Embryonic facial prominence (tissue), 1 donor: ENCODE measurements at regions not wholly inside any gene's neighbourhood (a gene's known extent, or its start where the extent isn't known, plus 50 kb on each side); places are given as distances from the start of the nearest gene placed in this dataset.

Experiments
- DNase-seq: peaks from one replicate; pipeline ENCODE4 v3.0.0-alpha.2; 2016; ENCODE audit errors: extremely low spot score

GRCh38 chr7:25978466-25978865 is 173.5 kb upstream of the NFE2L3 start:
- no peak for DNase-seq

- DNase-seq, result no peak
Observed at GRCh38 chr7:25979605-25980004, 172.4 kb upstream of the NFE2L3 start.

DNA sequence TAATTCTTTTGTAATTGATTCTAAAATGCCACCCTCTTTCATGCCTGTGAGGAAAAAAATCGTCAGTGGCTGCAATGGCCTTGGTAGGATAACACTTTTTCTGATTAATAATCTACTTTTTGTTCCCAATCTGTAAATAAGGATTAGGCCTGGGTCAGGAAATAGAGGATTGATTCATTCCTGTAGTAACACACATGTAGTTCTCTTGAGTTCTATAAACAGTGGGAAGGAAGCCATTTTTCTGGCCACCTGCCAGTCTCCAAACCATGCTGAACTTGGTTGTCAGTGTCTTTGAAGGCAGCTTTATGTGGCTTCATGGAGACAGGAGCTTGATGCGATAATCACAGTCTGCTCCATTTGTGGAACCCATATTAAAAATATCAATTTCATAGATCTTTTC is 169.3 kb upstream of the NFE2L3 start:
- no peak for DNase-seq

DNA sequence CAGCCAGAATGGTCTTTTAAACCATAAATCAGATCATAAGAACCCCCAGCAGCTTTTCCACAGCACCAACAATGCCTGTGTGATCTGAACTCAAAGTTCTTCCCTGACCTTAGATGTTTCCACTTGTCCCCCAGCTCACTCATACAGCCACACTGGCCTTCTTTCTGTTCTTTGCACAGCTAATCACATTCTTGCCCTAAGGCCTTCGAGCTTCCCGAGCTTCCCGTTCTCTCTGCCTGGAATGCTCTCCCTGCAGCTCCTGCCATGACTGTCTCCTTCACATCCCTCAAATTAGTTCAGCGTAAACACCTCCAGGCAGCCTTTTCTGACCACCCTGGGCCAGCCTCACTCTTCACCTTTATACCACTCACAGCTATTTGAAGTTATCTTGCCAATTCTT is 166.8 kb upstream of the NFE2L3 start:
- no peak for DNase-seq

DNA sequence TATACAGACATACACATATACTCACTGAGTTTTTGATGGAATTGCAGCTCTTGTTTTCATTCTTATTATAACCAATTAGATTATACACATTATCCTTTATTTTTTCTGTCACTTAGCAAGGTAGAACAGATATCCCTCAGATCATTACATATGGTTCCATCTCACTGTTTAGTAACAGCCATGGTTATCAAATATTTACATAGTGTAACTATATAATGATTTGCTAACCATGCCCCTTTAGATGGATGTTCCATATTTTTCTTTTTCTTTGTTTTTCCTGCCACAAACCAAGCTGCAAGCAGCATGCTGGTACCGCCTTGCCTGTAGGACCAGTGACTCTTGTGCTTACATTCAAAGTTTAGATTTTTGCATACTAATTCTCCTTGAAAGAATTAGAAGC is 163.4 kb upstream of the NFE2L3 start:
- DNase-seq, result no peak

DNA sequence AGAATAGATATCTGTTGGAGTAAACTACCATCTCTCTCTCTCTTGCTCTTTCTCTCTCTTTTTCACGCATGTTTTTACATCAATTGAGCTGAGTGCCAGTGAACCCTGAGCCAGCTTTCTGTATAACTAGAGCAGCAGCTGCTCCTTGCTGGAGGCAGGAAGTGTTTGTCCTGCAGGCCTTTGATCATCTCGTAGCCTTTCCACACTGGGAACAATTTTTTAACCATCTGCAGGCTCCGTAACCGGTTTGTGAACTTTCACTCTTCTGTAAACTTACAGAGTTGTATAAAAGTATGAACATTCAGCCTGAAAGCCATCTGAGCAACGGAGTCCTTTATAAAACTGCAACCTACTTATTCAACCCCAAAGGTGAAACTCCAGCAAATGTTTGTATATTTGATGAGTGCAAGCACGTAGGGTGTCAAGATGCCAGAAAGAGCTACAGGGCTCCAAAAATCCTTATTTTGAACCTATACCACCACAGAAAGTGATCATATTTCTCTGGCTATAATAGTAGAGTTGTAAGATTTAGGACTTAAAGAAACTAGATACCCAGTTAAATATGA is 162.8 kb upstream of the NFE2L3 start:
- no peak for DNase-seq

DNA sequence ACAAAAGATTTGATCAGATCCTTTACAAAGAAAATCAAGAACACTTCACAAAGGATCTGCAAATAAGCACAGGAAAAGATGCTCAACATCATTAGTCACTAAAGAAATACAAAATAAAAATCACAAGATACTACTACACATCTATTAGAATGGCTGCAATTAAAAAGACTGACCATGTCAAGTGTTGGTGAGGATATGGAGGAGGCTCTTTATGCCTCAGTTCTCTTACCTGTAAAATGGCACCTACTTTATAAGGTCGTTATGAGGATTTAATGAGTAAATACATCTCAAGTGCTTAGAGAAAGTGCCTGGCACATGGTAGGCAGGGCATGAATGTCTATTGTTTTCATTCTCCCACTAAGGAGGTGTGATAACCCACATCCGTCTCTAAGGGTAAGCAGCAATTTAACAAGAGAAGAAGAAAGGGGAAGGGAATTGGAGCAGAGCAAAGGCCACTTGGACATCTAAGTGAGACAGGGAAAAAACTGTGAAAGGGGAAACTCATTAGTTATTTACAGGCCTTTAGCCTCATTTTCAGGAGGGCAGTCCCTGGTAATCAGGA is 157.5 kb upstream of the NFE2L3 start:
- no peak for DNase-seq

DNA sequence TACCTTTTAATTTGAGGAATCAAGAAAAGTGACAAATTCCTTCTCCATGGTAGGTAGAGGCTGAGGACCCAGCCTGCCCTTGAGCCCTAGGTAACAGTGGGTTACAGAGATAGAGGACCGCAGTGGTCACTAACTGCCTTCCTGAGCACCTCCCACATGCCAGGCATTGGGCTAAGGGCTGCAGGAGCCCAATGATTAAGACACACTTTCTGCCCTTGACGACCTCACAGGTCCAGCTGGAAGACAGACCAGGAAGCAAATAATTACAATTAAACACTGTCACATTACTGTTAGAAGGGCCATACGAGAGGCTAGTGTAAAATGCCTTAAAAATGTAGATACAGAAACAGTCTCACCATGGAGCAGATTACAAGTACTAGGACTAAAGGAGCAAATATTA is 156.8 kb upstream of the NFE2L3 start:
- DNase-seq, result no peak

DNA sequence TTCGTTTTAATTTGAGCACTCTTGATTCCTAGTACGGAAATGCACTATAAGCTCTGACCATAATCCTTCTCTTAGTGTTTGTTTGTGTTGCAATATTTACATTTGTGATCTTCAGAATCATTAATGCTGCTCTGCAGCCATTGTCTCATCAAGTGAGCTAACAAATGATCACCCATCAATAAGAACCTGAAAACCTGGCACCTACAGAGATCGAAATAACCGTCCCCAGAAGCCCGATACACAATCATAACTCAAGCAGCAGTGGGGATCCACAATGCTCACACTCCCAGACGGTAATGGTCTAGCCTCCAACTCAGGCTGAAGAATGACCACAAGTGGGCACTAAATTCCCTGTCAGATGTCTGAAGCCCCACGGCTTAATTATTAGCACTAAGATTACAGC is 156.0 kb upstream of the NFE2L3 start:
- DNase-seq, result no peak

DNA sequence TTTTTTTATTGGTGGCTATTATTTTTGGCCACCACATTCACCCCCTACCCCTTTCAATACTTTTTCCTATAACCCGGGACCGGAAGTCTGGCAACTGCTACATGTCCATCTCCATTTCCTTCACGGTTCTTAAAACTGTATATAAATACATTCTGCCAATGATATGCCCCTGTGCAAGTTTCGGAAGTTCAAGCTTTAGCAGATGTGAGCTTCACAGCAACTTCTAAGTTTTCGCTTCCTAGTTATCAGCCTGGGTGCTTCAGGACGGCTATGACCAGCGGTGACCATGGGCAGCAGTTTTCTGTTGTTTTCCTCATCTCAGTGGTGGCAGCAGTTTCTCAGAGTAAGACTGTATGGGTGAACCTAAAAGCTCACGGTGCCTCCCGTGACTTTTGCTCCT is 153.5 kb upstream of the NFE2L3 start:
- DNase-seq, result no peak

DNA sequence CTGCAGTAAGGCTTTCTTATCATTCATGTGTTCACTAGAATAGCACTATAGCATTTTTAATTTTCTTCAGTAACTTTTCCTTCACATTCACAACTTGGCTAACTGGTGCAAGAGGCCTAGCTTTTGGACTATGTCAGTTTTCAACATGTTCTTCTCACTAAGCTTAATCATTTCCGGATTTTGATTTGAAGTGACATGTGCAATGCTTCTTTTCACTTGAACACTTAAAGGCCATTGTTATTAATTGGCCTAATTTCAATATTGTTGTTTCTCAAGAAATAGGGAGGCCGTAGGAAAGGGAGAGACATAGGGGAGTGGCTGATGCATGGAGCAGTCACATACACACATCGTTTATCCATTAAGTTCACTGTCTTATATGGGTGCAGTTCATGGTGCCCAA is 151.2 kb upstream of the NFE2L3 start:
- DNase-seq, result no peak

DNA sequence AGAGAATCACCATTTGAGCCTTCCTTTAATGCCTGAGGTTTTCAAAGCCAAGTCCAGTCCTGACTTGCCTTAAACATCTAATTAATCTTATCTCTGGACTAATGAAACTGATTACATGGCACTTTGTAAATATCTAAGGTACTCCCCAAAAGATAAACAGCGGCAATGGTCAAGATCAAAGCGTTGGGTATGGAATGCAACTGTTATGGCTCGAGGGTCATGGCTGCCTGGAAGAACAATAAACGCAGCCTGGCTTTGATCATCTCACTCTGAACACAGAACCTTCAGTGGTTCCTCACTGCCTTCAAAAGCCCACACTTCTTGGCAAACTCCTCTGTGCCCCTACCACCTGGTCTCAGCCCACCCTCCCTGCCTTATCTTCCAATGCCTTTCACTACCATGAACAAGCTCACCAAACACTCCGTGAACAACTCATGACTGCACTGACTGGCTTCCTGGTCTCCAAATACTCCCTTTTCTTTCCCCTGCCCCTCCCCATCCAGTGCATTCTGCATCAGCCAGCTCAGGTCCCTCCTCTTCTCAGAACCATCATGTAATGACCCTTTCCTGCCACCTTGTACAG is 150.2 kb upstream of the NFE2L3 start:
- DNase-seq, result no peak

GRCh38 chr7:26005683-26006410 is 146.2 kb upstream of the NFE2L3 start:
- DNase-seq, result no peak

- no peak for DNase-seq
Observed at GRCh38 chr7:26006426-26006825, 145.6 kb upstream of the NFE2L3 start.

GRCh38 chr7:26007510-26007909 is 144.5 kb upstream of the NFE2L3 start:
- DNase-seq, result no peak

DNA sequence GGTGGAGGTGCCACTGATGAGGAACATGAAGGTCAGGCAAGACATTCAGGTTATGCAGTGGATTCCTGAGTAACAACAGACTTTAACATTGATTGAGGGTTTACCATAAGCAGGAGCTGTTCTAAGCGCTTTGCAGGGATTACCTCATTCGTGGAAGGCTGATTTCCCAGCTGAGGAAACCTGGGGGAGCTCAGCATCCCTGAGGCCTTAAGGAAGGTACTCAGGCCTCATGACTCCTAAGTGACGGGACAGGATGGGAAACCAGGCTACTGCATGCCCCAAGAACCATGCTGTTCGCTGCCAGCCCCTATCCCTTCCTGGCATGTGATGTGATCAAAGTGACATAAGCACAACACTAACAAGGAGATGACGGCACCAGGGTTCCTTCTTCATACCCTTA is 143.6 kb upstream of the NFE2L3 start:
- no peak for DNase-seq

- no peak for DNase-seq
Observed at GRCh38 chr7:26011039-26011696, 140.8 kb upstream of the NFE2L3 start.

DNA sequence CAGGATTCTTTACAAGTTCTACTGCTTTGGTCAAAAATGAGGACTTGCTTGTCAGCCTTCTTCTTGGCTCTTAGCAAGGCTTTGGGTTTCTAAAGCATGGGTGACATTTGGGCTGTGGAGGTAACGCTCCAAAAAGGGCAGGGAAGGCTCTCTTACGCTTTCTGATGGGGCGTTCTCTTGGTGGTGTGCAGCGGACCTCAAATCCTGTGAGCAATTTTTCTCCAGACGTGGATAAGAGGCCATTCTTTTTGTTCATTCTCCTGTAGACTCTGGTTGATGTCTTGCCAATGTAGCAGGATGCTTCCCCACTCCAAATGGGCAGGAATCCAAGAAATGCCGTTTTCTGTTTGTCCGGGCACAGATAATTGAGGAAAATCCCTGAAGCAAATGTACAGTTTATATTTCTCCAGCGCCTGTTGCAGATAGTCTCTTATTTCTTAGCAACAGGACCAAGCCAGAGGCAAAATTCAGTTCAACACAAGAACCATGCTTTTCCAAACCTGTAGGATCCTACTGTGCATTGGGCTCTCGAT is 138.4 kb upstream of the NFE2L3 start:
- no peak for DNase-seq

DNA sequence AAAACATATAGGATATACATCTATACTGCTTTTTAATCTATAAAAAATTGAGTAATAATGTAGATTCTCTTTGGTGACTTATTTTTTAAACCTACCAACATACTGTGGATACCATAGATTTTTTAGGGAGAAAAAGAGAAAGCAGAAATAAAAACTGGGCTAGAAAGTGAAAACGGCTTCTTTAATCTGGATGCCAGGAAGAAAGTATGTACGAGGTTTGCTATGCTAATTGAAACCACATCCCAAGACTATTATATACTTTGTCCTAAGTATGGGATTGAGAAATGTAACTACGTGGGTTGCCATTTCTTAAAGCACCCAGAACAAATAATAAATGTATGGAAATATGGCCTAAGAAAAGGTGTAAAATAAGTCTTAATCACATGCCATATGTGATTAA is 129.0 kb upstream of the NFE2L3 start:
- DNase-seq, result peak; percentile 58

DNA sequence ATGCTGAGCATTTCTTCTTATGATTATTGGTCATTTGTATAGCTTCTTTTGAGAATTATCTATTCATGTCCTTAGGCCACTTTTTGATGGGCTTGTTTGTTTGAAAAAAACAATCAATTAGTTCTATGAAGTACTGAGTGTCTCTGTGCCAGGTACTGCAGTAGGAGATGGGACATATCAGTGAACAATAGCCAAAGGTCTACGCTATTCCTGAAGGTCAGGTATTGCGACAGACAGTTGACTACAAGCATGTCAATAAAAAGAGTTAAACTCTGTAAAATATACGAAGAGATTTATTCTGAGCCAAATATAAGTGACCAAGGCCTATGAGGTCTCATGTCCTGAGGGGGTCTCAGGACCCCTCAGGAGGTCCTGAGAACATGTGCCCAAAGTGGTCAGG is 122.1 kb upstream of the NFE2L3 start:
- DNase-seq, result no peak

- DNase-seq, result no peak
Observed at GRCh38 chr7:26034391-26034790, 117.6 kb upstream of the NFE2L3 start.

GRCh38 chr7:26035552-26035951 is 116.4 kb upstream of the NFE2L3 start:
- no peak for DNase-seq
